HCT116 (cell line): ENCODE measurements at regions not wholly inside any gene's neighbourhood (a gene's known extent, or its start where the extent isn't known, plus 50 kb on each side); places are given as distances from the start of the nearest gene placed in this dataset.

Experiments used
- ATAC-seq: fragments of 200-7000 bp; cut with Tn5 transposase; 2 replicates; pipeline ENCODE4 v1.9.1; 2020; ENCODE audit warnings: mild to moderate bottlenecking, moderate library complexity
- BruUV-seq: library from RNA; stranded (reverse); fragments of 400-500 nt; replicated peaks from 2 replicates; lab custom pipeline; 2021; lab: Mats Ljungman, UMichigan
- CTCF ChIA-PET: fragments of 300-600 bp; sonication (Branson Sonifier 250); formaldehyde crosslinking; loops from one replicate; lab custom pipeline; 2021; ENCODE audit warnings: antibody characterized with exemption; lab: Charles Lee
- POLR2A ChIA-PET: fragments of 300-600, 350-600 bp; sonication (Branson Sonifier 250); formaldehyde crosslinking; loops from one replicate; lab custom pipeline; 2021; ENCODE audit warnings: antibody characterized with exemption; lab: Charles Lee
- RAD21 ChIA-PET, 2 experiments: fragments of 300-600 bp; sonication (Branson Sonifier 250); formaldehyde crosslinking; loops; one replicate each; lab custom pipeline; 2023; ENCODE audit warnings: low total read pairs in 2 of 2; ENCODE audit not compliant: uncharacterized antibody in 2 of 2, unreplicated experiment in 2 of 2, low non-redundant PET in 1 of 2; lab: Charles Lee
- DNase-seq: peaks from one replicate; pipeline ENCODE4 v3.0.0-alpha.2; 2010; ENCODE audit warnings: low read depth, low spot score
- H2AFZ ChIP-seq: fragments of 200-600 bp; shearing (Covaris generic), sonication (generic); 2 replicates; pipeline ENCODE4 v1.6.1; 2017; ENCODE audit warnings: low read depth, mixed run types, mixed read lengths, antibody characterized with exemption, low read length; ENCODE audit not compliant: poor library complexity, severe bottlenecking
- H3K27ac ChIP-seq: 2 replicates; pipeline ENCODE4 v1.5.1; 2012; ENCODE audit warnings: low read depth, low read length
- H3K27me3 ChIP-seq: fragments of 200-600 bp; sonication (generic); 2 replicates; pipeline ENCODE4 v1.6.1; 2016; ENCODE audit warnings: mixed run types, low read length, mixed read lengths; ENCODE audit not compliant: insufficient read depth
- H3K36me3 ChIP-seq, 2 experiments: fragments of 200-500 bp in 1 of 2; fragments of 200-600 bp in 1 of 2; sonication (Bioruptor generic) in 1 of 2; sonication (generic) in 1 of 2; 2 replicates each; pipeline versions ENCODE4 v1.5.1 to v1.6.1; 2014 to 2016; ENCODE audit warnings: low read length in 2 of 2, inconsistent platforms in 1 of 2, mixed read lengths in 1 of 2, mixed run types in 1 of 2; ENCODE audit not compliant: insufficient read depth in 2 of 2, control insufficient read depth in 1 of 2
- H3K4me1 ChIP-seq, 2 experiments: fragments of 200-600 bp in 1 of 2; sonication (generic) in 1 of 2; 2 replicates each; pipeline versions ENCODE4 v1.5.1 to v1.6.1; 2012 to 2017; ENCODE audit warnings: low read length in 2 of 2, inconsistent platforms in 1 of 2, mild to moderate bottlenecking in 1 of 2, mixed read lengths in 1 of 2, mixed run types in 1 of 2, moderate library complexity in 1 of 2; ENCODE audit not compliant: insufficient read depth in 2 of 2, control insufficient read depth in 1 of 2
- H3K4me2 ChIP-seq: fragments of 200-600 bp; sonication (generic); 2 replicates; pipeline ENCODE4 v1.6.1; 2017; ENCODE audit warnings: mixed run types, low read length, mixed read lengths
- H3K4me3 ChIP-seq, 2 experiments: fragments of 200-600 bp in 1 of 2; sonication (generic) in 1 of 2; replicated peaks in 1 of 2; 2 replicates each; pipeline ENCODE4 v1.5.1; 2011 to 2016; ENCODE audit warnings: low read length in 2 of 2, control low read depth in 1 of 2, low read depth in 1 of 2, mild to moderate bottlenecking in 1 of 2, mixed read lengths in 1 of 2, mixed run types in 1 of 2
- H3K79me2 ChIP-seq: fragments of 200-600 bp; sonication (generic); 2 replicates; pipeline ENCODE4 v1.6.1; 2017; ENCODE audit warnings: mild to moderate bottlenecking, mixed run types, low read length, moderate library complexity, mixed read lengths; ENCODE audit not compliant: insufficient read depth
- H3K9ac ChIP-seq: fragments of 200-600 bp; sonication (generic); 2 replicates; pipeline ENCODE4 v1.6.1; 2016; ENCODE audit warnings: low read length, mixed read lengths
- H3K9me2 ChIP-seq: fragments of 200-600 bp; sonication (generic), shearing (Covaris generic); 2 replicates; pipeline ENCODE4 v1.6.1; 2017; ENCODE audit warnings: mixed run types, mild to moderate bottlenecking, moderate library complexity; ENCODE audit not compliant: insufficient read depth
- H3K9me3 ChIP-seq, 2 experiments: fragments of 200-500 bp in 1 of 2; fragments of 200-600 bp in 1 of 2; sonication (Bioruptor generic) in 1 of 2; sonication (generic) in 1 of 2; 2 replicates each; pipeline ENCODE4 v1.6.1; 2014 to 2017; ENCODE audit warnings: low read length in 2 of 2, mixed read lengths in 2 of 2, inconsistent platforms in 1 of 2, low read depth in 1 of 2, mild to moderate bottlenecking in 1 of 2, mixed run types in 1 of 2, moderate library complexity in 1 of 2; ENCODE audit not compliant: control insufficient read depth in 1 of 2, insufficient read depth in 1 of 2
- H4K20me1 ChIP-seq: fragments of 200-600 bp; sonication (generic), shearing (Covaris generic); 2 replicates; pipeline ENCODE4 v1.6.1; 2017; ENCODE audit warnings: mixed run types, mild to moderate bottlenecking, moderate library complexity; ENCODE audit not compliant: insufficient read depth
- CBX3 ChIP-seq: IDR thresholded peaks from 2 replicates; pipeline ENCODE4 v1.6.1; 2012; ENCODE audit warnings: low read depth
- CEBPB ChIP-seq: IDR thresholded peaks from 2 replicates; pipeline ENCODE4 v1.6.1; 2012; ENCODE audit warnings: low read depth
- EGR1 ChIP-seq: IDR thresholded peaks from 2 replicates; pipeline ENCODE4 v1.6.1; 2012; ENCODE audit warnings: low read depth
- ELF1 ChIP-seq: IDR thresholded peaks from 2 replicates; pipeline ENCODE4 v1.6.1; 2012; ENCODE audit warnings: low read depth, borderline replicate concordance
- EZH2 ChIP-seq: fragments of 200-600 bp; sonication (generic); IDR thresholded peaks from 2 replicates; pipeline ENCODE4 v1.6.1; 2017; ENCODE audit warnings: antibody characterized with exemption, mixed run types
- EZH2phosphoT487 ChIP-seq: fragments of 200-600 bp; IDR thresholded peaks from 2 replicates; pipeline ENCODE4 v1.6.1; 2018; ENCODE audit warnings: antibody characterized with exemption, borderline replicate concordance
- FOSL1 ChIP-seq: IDR thresholded peaks from 2 replicates; pipeline ENCODE4 v1.6.1; 2012; ENCODE audit warnings: low read depth
- JUND ChIP-seq: IDR thresholded peaks from 2 replicates; pipeline ENCODE4 v1.6.1; 2012
- POLR2A ChIP-seq: IDR thresholded peaks from 2 replicates; pipeline ENCODE4 v1.7.0; 2011; ENCODE audit warnings: borderline replicate concordance; ENCODE audit not compliant: insufficient read depth, insufficient read length; ENCODE audit errors: extremely low read depth
- POLR2AphosphoS5 ChIP-seq: IDR thresholded peaks from 2 replicates; pipeline ENCODE4 v1.6.1; 2011; ENCODE audit warnings: mild to moderate bottlenecking, low read depth, low read length, moderate library complexity
- SIN3A ChIP-seq: IDR thresholded peaks from 2 replicates; pipeline ENCODE4 v1.6.1; 2012; ENCODE audit warnings: low read depth
- SP1 ChIP-seq: IDR thresholded peaks from 2 replicates; pipeline ENCODE4 v1.6.1; 2012; ENCODE audit warnings: low read depth
- TCF7L2 ChIP-seq: IDR thresholded peaks from 2 replicates; pipeline ENCODE4 v1.7.0; 2011; ENCODE audit warnings: borderline replicate concordance, inconsistent platforms; ENCODE audit not compliant: insufficient read depth, insufficient read length; ENCODE audit errors: extremely low read depth
- YY1 ChIP-seq: IDR thresholded peaks from 2 replicates; pipeline ENCODE4 v1.6.1; 2011; ENCODE audit warnings: low read length, low read depth, moderate library complexity, mild to moderate bottlenecking; ENCODE audit not compliant: insufficient replicate concordance; ENCODE audit errors: extremely low read depth
- ZFX ChIP-seq: fragments of 450-650 bp; IDR thresholded peaks from 2 replicates; pipeline ENCODE4 v1.6.1; 2017
- ZNF274 ChIP-seq: fragments of 200-500 bp; sonication (Bioruptor generic); IDR thresholded peaks from 2 replicates; pipeline ENCODE4 v1.6.1; 2014; ENCODE audit warnings: mild to moderate bottlenecking, low read depth, low read length, inconsistent platforms
- intact Hi-C: fragments of 100-400 bp; cut with micrococcal nuclease; formaldehyde crosslinking; loops from 2 replicates; pipeline ENCODE4 v1.10.0; 2022
- TF ChIP-seq, protein P1 (sequence below), 3 experiments: fragments of 200-600 bp in 1 of 3; sonication (generic) in 1 of 3; IDR thresholded peaks in 2 of 3; conservative IDR thresholded peaks in 1 of 3; 2 replicates each; pipeline ENCODE4 v1.5.1; 2012 to 2017; ENCODE audit warnings: low read depth in 2 of 3, low read length in 2 of 3, antibody characterized with exemption in 1 of 3, borderline replicate concordance in 1 of 3, control low read depth in 1 of 3, mild to moderate bottlenecking in 1 of 3, mixed read lengths in 1 of 3, mixed run types in 1 of 3, moderate library complexity in 1 of 3; ENCODE audit not compliant: insufficient read depth in 1 of 3
- TF ChIP-seq, protein P2 (sequence below): IDR thresholded peaks from 2 replicates; pipeline ENCODE4 v1.6.1; 2012
- TF ChIP-seq, protein P3 (sequence below): IDR thresholded peaks from 2 replicates; pipeline ENCODE4 v1.6.1; 2012; ENCODE audit warnings: low read depth
- TF ChIP-seq, protein P4 (sequence below): IDR thresholded peaks from 2 replicates; pipeline ENCODE4 v1.6.1; 2012

DNA sequence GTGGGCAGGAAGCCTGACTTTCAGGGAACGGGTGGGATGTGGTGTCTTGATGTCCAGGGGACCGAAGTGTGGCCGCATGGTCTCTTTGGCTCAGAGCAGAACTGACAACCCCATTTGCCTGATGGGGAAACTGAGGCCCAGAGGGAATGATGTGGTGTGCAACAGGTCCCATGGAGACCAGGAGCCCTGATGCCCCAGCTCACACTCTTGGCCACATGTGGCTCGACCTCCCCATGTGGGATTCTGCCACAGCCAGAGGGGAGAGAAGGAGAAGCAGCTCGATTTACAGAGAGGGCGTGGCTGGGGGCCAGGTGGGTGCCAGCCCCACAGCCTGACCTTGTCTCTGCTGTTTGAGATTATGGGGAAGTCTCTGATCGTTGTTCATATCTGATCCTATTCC is 128.1 kb downstream of the TEX29 start:
- Histone ChIP-seq H3K4me3 (no peak overlapping the region), H3K4me2 (no peak overlapping the region), H3K9me3 (no peaks in the 10 kb centered on the region; a peak in 1 of 4 replicates), H2AFZ (no peak overlapping the region), H3K27ac (no peak overlapping the region), H3K4me1 (no peaks in the 10 kb centered on the region), H3K27me3 (peaks cover 63% of the 10 kb centered on the region), H3K79me2 (no peaks in the 10 kb centered on the region), H3K9me2 (no peaks in the 10 kb centered on the region), H4K20me1 (no peaks in the 10 kb centered on the region), H3K36me3 (no peaks in the 10 kb centered on the region), H3K9ac (no peak overlapping the region)
- ChIA-PET RAD21 (no interaction called here), POLR2A (no interaction called here), CTCF (no interaction called here)
- BruUV-seq = no TSS peak
- ATAC-seq (no peak), DNase-seq (no peak)
- TF ChIP-seq EZH2phosphoT487 = no peak
- TF ChIP-seq JUND = no peak
- no peak for TF ChIP-seq SP1
- no peak for TF ChIP-seq POLR2AphosphoS5
- no peak for TF ChIP-seq EZH2
- no peak for TF ChIP-seq ELF1
- TF ChIP-seq POLR2A = no peak
- TF ChIP-seq, protein P1, sequence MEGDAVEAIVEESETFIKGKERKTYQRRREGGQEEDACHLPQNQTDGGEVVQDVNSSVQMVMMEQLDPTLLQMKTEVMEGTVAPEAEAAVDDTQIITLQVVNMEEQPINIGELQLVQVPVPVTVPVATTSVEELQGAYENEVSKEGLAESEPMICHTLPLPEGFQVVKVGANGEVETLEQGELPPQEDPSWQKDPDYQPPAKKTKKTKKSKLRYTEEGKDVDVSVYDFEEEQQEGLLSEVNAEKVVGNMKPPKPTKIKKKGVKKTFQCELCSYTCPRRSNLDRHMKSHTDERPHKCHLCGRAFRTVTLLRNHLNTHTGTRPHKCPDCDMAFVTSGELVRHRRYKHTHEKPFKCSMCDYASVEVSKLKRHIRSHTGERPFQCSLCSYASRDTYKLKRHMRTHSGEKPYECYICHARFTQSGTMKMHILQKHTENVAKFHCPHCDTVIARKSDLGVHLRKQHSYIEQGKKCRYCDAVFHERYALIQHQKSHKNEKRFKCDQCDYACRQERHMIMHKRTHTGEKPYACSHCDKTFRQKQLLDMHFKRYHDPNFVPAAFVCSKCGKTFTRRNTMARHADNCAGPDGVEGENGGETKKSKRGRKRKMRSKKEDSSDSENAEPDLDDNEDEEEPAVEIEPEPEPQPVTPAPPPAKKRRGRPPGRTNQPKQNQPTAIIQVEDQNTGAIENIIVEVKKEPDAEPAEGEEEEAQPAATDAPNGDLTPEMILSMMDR (IDR thresholded peaks at IDR 0.05 in 2 of 3, conservative IDR thresholded peaks at IDR 0.05 in 1 of 3; ENCODE audit: borderline replicate concordance in 1 of 3, insufficient read depth in 1 of 3, low read depth in 2 of 3, low read length in 2 of 3) = no peak
- no peak for TF ChIP-seq ZFX
- TF ChIP-seq YY1 = no peak
- TF ChIP-seq, protein P2, sequence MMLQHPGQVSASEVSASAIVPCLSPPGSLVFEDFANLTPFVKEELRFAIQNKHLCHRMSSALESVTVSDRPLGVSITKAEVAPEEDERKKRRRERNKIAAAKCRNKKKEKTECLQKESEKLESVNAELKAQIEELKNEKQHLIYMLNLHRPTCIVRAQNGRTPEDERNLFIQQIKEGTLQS = no peak
- TF ChIP-seq SIN3A = no peak
- no peak for TF ChIP-seq EGR1
- TF ChIP-seq TCF7L2 = no peak
- TF ChIP-seq ZNF274 = no peak
- no peak for TF ChIP-seq CEBPB
- TF ChIP-seq FOSL1 = no peak
- no peak for TF ChIP-seq CBX3
- TF ChIP-seq, protein P3, sequence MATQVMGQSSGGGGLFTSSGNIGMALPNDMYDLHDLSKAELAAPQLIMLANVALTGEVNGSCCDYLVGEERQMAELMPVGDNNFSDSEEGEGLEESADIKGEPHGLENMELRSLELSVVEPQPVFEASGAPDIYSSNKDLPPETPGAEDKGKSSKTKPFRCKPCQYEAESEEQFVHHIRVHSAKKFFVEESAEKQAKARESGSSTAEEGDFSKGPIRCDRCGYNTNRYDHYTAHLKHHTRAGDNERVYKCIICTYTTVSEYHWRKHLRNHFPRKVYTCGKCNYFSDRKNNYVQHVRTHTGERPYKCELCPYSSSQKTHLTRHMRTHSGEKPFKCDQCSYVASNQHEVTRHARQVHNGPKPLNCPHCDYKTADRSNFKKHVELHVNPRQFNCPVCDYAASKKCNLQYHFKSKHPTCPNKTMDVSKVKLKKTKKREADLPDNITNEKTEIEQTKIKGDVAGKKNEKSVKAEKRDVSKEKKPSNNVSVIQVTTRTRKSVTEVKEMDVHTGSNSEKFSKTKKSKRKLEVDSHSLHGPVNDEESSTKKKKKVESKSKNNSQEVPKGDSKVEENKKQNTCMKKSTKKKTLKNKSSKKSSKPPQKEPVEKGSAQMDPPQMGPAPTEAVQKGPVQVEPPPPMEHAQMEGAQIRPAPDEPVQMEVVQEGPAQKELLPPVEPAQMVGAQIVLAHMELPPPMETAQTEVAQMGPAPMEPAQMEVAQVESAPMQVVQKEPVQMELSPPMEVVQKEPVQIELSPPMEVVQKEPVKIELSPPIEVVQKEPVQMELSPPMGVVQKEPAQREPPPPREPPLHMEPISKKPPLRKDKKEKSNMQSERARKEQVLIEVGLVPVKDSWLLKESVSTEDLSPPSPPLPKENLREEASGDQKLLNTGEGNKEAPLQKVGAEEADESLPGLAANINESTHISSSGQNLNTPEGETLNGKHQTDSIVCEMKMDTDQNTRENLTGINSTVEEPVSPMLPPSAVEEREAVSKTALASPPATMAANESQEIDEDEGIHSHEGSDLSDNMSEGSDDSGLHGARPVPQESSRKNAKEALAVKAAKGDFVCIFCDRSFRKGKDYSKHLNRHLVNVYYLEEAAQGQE = no peak
- TF ChIP-seq, protein P4, sequence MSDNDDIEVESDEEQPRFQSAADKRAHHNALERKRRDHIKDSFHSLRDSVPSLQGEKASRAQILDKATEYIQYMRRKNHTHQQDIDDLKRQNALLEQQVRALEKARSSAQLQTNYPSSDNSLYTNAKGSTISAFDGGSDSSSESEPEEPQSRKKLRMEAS = no peak
- intact Hi-C loops = no loop called here
